ENCODE measurements at regions not wholly inside any gene's neighbourhood (a gene's known extent, or its start where the extent isn't known, plus 50 kb on each side); places are given as distances from the start of the nearest gene placed in this dataset.

DNA sequence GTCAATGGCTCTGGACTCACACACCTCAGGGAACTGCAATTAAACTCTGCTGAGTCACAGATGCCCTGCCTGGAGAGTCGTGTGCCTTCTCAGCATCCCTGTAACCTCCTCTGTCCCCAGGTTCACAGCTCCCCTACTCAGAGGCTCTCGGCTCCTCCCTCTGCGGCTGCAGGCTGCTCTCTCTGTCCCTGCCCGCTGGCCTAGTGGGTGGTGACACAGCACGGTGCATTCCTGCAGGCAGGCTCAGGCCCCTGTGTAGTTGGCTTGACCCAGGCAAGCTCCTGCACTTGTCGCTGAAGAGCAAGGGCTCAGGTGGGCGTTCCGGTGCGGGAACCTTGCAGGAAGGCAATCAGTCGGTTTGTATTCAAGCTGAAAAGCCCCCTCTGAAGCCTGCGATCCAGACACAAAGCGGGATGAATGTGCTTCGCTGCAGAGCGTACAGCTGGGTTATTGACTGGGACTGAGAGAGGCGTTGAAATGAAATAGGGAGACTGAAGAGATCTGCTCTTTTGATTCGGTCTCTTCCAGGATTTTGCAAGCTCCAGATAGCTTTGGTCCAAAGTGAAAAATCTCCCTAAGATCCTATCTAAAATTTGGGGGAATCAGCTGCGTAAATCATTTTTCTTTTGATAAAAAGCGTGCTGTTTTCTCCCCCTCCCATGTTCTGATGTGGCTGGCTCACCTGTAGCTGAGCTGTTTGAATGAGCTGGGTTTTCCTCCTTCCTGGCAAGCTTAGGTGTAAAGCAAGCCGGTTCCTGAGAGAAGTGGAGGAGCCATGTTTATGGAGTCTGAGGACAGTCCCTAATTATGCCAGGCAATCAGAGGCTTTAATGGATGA is 208.7 kb upstream of the PHYHIPL start:
- 13 to 23% (median 20%) methylated on average over 17 to 19 of the region's 19 CpGs for WGBS, 5 donors

GRCh38 chr10:58968389-58968755 is 208.1 kb upstream of the PHYHIPL start:
- no peak overlapping the region for H3K4me3 ChIP-seq
- H3K36me3 ChIP-seq, result no peaks in the 10 kb centered on the region
- WGBS, 5 donors, result 37 to 63% (median 55%) methylated on average over 1 of the region's 1 CpG
- H3K4me1 ChIP-seq, result peaks cover 0 to 6% (median 0%) of the 10 kb centered on the region in 4 donors
- TF ChIP-seq POLR2AphosphoS5 (IDR thresholded peaks at IDR 0.05) (no peak), CTCF (IDR thresholded peaks at IDR 0.05) (no peak), EP300 (IDR thresholded peaks at IDR 0.05) (no peak), POLR2A (IDR thresholded peaks at IDR 0.05) (no peak)
- H3K27me3 ChIP-seq, result peaks cover 0 to 4% (median 0%) of the 10 kb centered on the region in 3 donors
- no peak overlapping the region for H3K27ac ChIP-seq
- no peak for DNase-seq
- intact Hi-C loops (cut with DNase I; ENCODE audit: low total_unique reads), result no loop called here
- no peaks in the 10 kb centered on the region for H3K9me3 ChIP-seq

More for the DNA sequence above, 208.7 kb upstream of the PHYHIPL start:
- DNase-seq, result peak; percentile 31 to 69
- H3K36me3 ChIP-seq, result no peaks in the 10 kb centered on the region
- intact Hi-C loops (cut with DNase I; ENCODE audit: low total_unique reads), result no loop called here
- TF ChIP-seq POLR2A (IDR thresholded peaks at IDR 0.05) (no peak), EP300 (IDR thresholded peaks at IDR 0.05) (no peak), POLR2AphosphoS5 (IDR thresholded peaks at IDR 0.05) (no peak), CTCF (IDR thresholded peaks at IDR 0.05) (no peak)
- H3K4me1 ChIP-seq, result peaks cover 0 to 6% (median 0%) of the 10 kb centered on the region in 4 donors
- peak overlapping the region in 2 of 4 donors; percentile 11 to 17 for H3K4me3 ChIP-seq
- H3K27me3 ChIP-seq, result peaks cover 0 to 4% (median 0%) of the 10 kb centered on the region in 3 donors
- no peaks in the 10 kb centered on the region for H3K9me3 ChIP-seq
- H3K27ac ChIP-seq, result no peak overlapping the region

GRCh38 chr10:58969576-58969975 is 206.9 kb upstream of the PHYHIPL start:
- Histone ChIP-seq H3K27me3 (peaks cover 0 to 4% (median 0%) of the 10 kb centered on the region in 3 donors), H3K4me1 (peaks cover 0 to 6% (median 0%) of the 10 kb centered on the region in 4 donors), H3K36me3 (no peaks in the 10 kb centered on the region), H3K27ac (no peak overlapping the region), H3K9me3 (no peaks in the 10 kb centered on the region), H3K4me3 (no peak overlapping the region)
- intact Hi-C loops (cut with DNase I; ENCODE audit: low total_unique reads), result no loop called here
- TF ChIP-seq POLR2AphosphoS5 (IDR thresholded peaks at IDR 0.05) (no peak), CTCF (IDR thresholded peaks at IDR 0.05) (no peak), POLR2A (IDR thresholded peaks at IDR 0.05) (no peak), EP300 (IDR thresholded peaks at IDR 0.05) (no peak)
- WGBS, 5 donors, result 64 to 75% (median 69%) methylated on average over 1 of the region's 1 CpG
- DNase-seq, result no peak

- Histone ChIP-seq H3K4me3 (no peak overlapping the region), H3K27me3 (peaks cover 0 to 4% (median 0%) of the 10 kb centered on the region in 3 donors), H3K27ac (no peak overlapping the region), H3K4me1 (peaks cover 0 to 6% (median 0%) of the 10 kb centered on the region in 4 donors), H3K9me3 (no peaks in the 10 kb centered on the region), H3K36me3 (no peaks in the 10 kb centered on the region)
- WGBS, 5 donors, result 71 to 92% (median 81%) methylated on average over 2 of the region's 2 CpGs
- no peak for DNase-seq
- intact Hi-C loops (cut with DNase I; ENCODE audit: low total_unique reads), result no loop called here
- no peak for TF ChIP-seq POLR2AphosphoS5 (IDR thresholded peaks at IDR 0.05)
- no peak for TF ChIP-seq EP300 (IDR thresholded peaks at IDR 0.05)
- TF ChIP-seq POLR2A (IDR thresholded peaks at IDR 0.05), result no peak
- TF ChIP-seq CTCF (IDR thresholded peaks at IDR 0.05), result no peak
Observed at GRCh38 chr10:58970160-58970915, 206.1 kb upstream of the PHYHIPL start.
